ENCODE measurements at regions not wholly inside any gene's neighbourhood (a gene's known extent, or its start where the extent isn't known, plus 50 kb on each side); places are given as distances from the start of the nearest gene placed in this dataset.

DNA sequence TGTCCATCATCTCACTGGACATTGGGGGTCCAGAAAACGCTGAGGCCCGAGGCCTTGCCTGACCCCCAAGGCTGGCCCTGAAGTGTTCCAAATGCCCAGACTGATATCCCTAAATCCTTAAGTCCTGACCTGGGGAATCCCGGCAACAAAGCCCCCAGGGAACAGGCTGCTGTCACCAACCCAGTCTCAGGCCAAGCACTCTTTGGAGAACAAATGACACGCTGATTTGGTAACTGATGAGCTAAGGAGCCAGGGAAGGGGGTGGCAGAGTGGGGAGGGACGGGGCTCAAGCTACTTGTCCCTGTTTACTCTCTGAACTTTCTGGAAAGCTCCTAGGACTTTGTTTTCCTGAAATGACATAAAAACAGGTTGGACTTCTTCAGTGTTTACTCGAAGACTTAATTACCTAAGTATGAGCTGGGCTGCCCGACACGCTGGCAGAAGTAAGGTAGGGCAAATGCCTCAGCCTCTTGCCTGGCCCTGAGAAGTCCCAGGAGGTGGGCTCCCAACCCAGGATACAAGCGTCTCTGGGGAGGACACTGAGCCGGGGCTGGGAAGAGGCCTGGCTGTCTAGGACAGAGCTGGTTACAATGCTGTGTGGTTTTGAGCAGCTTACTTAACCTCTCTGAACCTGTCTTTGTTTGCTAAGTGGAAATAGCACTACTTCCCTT lies 105.5 kb upstream of the GLI2 start:
- Histone ChIP-seq H3K4me3 (ENCODE audit: low read depth in 1 of 2, low read length in 2 of 2) (no peak overlapping the region), H3K4me2 (ENCODE audit: insufficient read depth, low read length) (no peak overlapping the region), H3K9ac (ENCODE audit: low read depth, low read length) (no peak overlapping the region), H4K20me1 (ENCODE audit: insufficient read depth, low read length) (no peaks in the 10 kb centered on the region), H2AFZ (ENCODE audit: low read depth, low read length) (no peak overlapping the region), H3K27me3 (ENCODE audit: insufficient read depth, low read length, poor library complexity) (peaks cover 5% of the 10 kb centered on the region), H3K79me2 (ENCODE audit: insufficient read depth, low read length) (no peaks in the 10 kb centered on the region), H3K9me3 (ENCODE audit: insufficient read depth, low read length, severe bottlenecking) (no peaks in the 10 kb centered on the region), H3K4me1 (ENCODE audit: insufficient read depth, low read length) (no peaks in the 10 kb centered on the region), H3K36me3 (ENCODE audit: insufficient read depth, low read length) (no peaks in the 10 kb centered on the region), H3K27ac (ENCODE audit: low read length) (no peak overlapping the region)
- DNase-seq (no peak), ATAC-seq (ENCODE audit: insufficient read depth, low read depth) (no peak)
- TF ChIP-seq, protein P1, sequence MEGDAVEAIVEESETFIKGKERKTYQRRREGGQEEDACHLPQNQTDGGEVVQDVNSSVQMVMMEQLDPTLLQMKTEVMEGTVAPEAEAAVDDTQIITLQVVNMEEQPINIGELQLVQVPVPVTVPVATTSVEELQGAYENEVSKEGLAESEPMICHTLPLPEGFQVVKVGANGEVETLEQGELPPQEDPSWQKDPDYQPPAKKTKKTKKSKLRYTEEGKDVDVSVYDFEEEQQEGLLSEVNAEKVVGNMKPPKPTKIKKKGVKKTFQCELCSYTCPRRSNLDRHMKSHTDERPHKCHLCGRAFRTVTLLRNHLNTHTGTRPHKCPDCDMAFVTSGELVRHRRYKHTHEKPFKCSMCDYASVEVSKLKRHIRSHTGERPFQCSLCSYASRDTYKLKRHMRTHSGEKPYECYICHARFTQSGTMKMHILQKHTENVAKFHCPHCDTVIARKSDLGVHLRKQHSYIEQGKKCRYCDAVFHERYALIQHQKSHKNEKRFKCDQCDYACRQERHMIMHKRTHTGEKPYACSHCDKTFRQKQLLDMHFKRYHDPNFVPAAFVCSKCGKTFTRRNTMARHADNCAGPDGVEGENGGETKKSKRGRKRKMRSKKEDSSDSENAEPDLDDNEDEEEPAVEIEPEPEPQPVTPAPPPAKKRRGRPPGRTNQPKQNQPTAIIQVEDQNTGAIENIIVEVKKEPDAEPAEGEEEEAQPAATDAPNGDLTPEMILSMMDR (IDR thresholded peaks at IDR 0.05; ENCODE audit: borderline replicate concordance, extremely low read depth, low read length, poor library complexity, severe bottlenecking) = no peak
- TF ChIP-seq EZH2 (IDR thresholded peaks at IDR 0.05; ENCODE audit: borderline replicate concordance, low read depth, low read length, severe bottlenecking) = no peak

DNA sequence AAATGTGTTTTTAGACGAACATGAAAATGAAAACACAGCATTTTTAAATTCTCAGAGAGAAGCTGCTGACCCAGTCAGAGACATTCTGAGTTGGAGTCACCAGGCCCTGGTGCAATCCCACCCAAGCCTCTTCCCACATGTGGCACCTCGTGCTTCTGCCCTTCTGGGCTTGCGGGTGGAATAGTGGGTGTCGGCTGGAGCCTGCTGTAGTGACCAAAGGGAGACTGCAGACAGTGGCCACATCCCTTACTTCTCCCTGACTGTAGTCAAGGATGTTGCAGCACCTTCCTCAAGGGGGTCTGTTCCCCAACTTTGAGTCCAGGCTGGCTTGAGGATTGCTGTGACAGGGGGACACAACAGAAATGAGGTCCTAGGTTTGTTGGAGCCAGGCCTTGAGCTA lies 104.4 kb upstream of the GLI2 start:
- no peaks in the 10 kb centered on the region for H3K36me3 ChIP-seq (ENCODE audit: insufficient read depth, low read length)
- no peaks in the 10 kb centered on the region for H3K9me3 ChIP-seq (ENCODE audit: insufficient read depth, low read length, severe bottlenecking)
- no peak for ATAC-seq (ENCODE audit: insufficient read depth, low read depth)
- no peaks in the 10 kb centered on the region for H3K79me2 ChIP-seq (ENCODE audit: insufficient read depth, low read length)
- no peaks in the 10 kb centered on the region for H3K4me1 ChIP-seq (ENCODE audit: insufficient read depth, low read length)
- no peak overlapping the region for H3K9ac ChIP-seq (ENCODE audit: low read depth, low read length)
- H3K27me3 ChIP-seq (ENCODE audit: insufficient read depth, low read length, poor library complexity) = peaks cover 5% of the 10 kb centered on the region
- H3K4me2 ChIP-seq (ENCODE audit: insufficient read depth, low read length) = no peak overlapping the region
- DNase-seq = no peak
- no peak overlapping the region for H3K4me3 ChIP-seq (ENCODE audit: low read depth in 1 of 2, low read length in 2 of 2)
- TF ChIP-seq, protein P1 (IDR thresholded peaks at IDR 0.05; ENCODE audit: borderline replicate concordance, extremely low read depth, low read length, poor library complexity, severe bottlenecking) = no peak
- no peak for TF ChIP-seq EZH2 (IDR thresholded peaks at IDR 0.05; ENCODE audit: borderline replicate concordance, low read depth, low read length, severe bottlenecking)
- no peak overlapping the region for H2AFZ ChIP-seq (ENCODE audit: low read depth, low read length)
- H4K20me1 ChIP-seq (ENCODE audit: insufficient read depth, low read length) = no peaks in the 10 kb centered on the region
- no peak overlapping the region for H3K27ac ChIP-seq (ENCODE audit: low read length)

DNA sequence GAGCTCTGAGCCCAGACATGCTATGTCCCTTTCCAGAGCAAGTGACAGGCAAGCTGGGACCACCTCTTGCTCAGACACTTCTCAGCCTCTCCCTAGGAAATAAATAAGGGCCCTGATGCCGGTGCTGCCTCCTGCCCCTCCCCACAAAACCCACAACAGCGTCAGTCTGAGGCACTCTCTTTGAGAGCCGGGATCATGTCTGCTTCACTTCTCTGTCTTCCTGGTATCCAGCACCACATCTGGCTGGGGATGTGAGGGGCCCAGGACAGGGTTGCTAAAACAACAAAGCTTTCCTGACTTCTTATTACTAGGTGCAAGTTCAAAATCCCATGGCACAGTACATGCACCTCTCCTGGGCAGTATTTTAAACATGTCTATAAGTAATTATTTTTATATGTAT lies 103.9 kb upstream of the GLI2 start:
- Histone ChIP-seq H3K27ac (ENCODE audit: low read length) (no peak overlapping the region), H2AFZ (ENCODE audit: low read depth, low read length) (no peak overlapping the region), H4K20me1 (ENCODE audit: insufficient read depth, low read length) (no peaks in the 10 kb centered on the region), H3K27me3 (ENCODE audit: insufficient read depth, low read length, poor library complexity) (peaks cover 7% of the 10 kb centered on the region), H3K36me3 (ENCODE audit: insufficient read depth, low read length) (no peaks in the 10 kb centered on the region), H3K9me3 (ENCODE audit: insufficient read depth, low read length, severe bottlenecking) (no peaks in the 10 kb centered on the region), H3K4me3 (ENCODE audit: low read depth in 1 of 2, low read length in 2 of 2) (no peak overlapping the region), H3K79me2 (ENCODE audit: insufficient read depth, low read length) (no peaks in the 10 kb centered on the region), H3K9ac (ENCODE audit: low read depth, low read length) (no peak overlapping the region), H3K4me2 (ENCODE audit: insufficient read depth, low read length) (no peak overlapping the region), H3K4me1 (ENCODE audit: insufficient read depth, low read length) (no peaks in the 10 kb centered on the region)
- ATAC-seq (ENCODE audit: insufficient read depth, low read depth) (no peak), DNase-seq (no peak)
- TF ChIP-seq EZH2 (IDR thresholded peaks at IDR 0.05; ENCODE audit: borderline replicate concordance, low read depth, low read length, severe bottlenecking) = no peak
- TF ChIP-seq, protein P1 (IDR thresholded peaks at IDR 0.05; ENCODE audit: borderline replicate concordance, extremely low read depth, low read length, poor library complexity, severe bottlenecking) = no peak
